ENCODE measurements at regions not wholly inside any gene's neighbourhood (a gene's known extent, or its start where the extent isn't known, plus 50 kb on each side); places are given as distances from the start of the nearest gene placed in this dataset.

DNA sequence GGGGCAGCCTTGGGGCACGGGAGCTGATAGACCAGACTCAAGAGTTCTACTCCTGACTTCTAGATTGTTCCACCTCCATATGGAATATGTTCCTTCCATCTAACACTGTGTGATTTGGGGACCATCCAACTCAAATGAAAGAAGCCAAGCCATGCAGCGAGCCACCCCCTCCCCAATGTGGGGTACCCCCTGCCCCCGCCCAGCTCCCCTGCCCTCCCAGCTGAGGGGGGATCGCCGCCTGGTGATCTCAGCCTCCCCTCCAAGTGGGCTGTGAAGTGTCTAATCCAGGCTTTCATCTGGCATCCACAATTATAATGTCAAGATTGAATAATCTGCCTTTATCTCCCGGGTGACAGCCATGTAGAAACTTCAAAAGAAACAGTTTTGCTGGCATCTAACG lies 246.1 kb downstream of the RPS24 start:
- TF ChIP-seq, protein P1, sequence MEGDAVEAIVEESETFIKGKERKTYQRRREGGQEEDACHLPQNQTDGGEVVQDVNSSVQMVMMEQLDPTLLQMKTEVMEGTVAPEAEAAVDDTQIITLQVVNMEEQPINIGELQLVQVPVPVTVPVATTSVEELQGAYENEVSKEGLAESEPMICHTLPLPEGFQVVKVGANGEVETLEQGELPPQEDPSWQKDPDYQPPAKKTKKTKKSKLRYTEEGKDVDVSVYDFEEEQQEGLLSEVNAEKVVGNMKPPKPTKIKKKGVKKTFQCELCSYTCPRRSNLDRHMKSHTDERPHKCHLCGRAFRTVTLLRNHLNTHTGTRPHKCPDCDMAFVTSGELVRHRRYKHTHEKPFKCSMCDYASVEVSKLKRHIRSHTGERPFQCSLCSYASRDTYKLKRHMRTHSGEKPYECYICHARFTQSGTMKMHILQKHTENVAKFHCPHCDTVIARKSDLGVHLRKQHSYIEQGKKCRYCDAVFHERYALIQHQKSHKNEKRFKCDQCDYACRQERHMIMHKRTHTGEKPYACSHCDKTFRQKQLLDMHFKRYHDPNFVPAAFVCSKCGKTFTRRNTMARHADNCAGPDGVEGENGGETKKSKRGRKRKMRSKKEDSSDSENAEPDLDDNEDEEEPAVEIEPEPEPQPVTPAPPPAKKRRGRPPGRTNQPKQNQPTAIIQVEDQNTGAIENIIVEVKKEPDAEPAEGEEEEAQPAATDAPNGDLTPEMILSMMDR (conservative IDR thresholded peaks at IDR 0.05; ENCODE audit: low read depth, low read length) = no peak
- no peak for TF ChIP-seq EZH2 (IDR thresholded peaks at IDR 0.05; ENCODE audit: low read length, unreplicated experiment)

Measured in PC-3 (cell line).